GM19324 (cell line): ENCODE measurements at regions not wholly inside any gene's neighbourhood (a gene's known extent, or its start where the extent isn't known, plus 50 kb on each side); places are given as distances from the start of the nearest gene placed in this dataset.
"Not testable (repeated sequence)": the region's sequence is repeated elsewhere in the genome, so short reads cannot be mapped to it uniquely, and the experiment has no call there.

Experiments
- ATAC-seq: cut with Tn5 transposase; IDR thresholded peaks from one replicate; pipeline ENCODE4 v1.9.1; 2021; ENCODE audit warnings: mild to moderate bottlenecking, moderate library complexity; ENCODE audit not compliant: unreplicated experiment, low FRiP score

GRCh38 chr10:53547364-53547763 lies 774.8 kb upstream of the MBL2 start:
- ATAC-seq, result no peak

- no peak for ATAC-seq
Observed at GRCh38 chr10:53543410-53543809, 770.8 kb upstream of the MBL2 start.

GRCh38 chr10:53537508-53537907 lies 764.9 kb upstream of the MBL2 start:
- no peak for ATAC-seq

GRCh38 chr10:53536322-53536721 lies 763.7 kb upstream of the MBL2 start:
- no peak for ATAC-seq

- ATAC-seq, result no peak
Observed at GRCh38 chr10:53534428-53534827, 761.8 kb upstream of the MBL2 start.

GRCh38 chr10:53528974-53529373 lies 756.4 kb upstream of the MBL2 start:
- ATAC-seq, result no peak

GRCh38 chr10:53521046-53521445 lies 748.5 kb upstream of the MBL2 start:
- ATAC-seq, result no peak

- no peak for ATAC-seq
Observed at GRCh38 chr10:53508197-53508596, 735.6 kb upstream of the MBL2 start.

GRCh38 chr10:53504492-53504891 lies 731.9 kb upstream of the MBL2 start:
- not testable (repeated sequence) for ATAC-seq

- ATAC-seq, result no peak
Observed at GRCh38 chr10:53491774-53492173, 719.2 kb upstream of the MBL2 start.

- ATAC-seq, result no peak
Observed at GRCh38 chr10:53490553-53490952, 718.0 kb upstream of the MBL2 start.

GRCh38 chr10:53489335-53490182 lies 717.0 kb upstream of the MBL2 start:
- ATAC-seq, result no peak

- ATAC-seq, result no peak
Observed at GRCh38 chr10:53487019-53487983, 714.7 kb upstream of the MBL2 start.

GRCh38 chr10:53485422-53485821 lies 712.8 kb upstream of the MBL2 start:
- ATAC-seq, result not testable (repeated sequence)

GRCh38 chr10:53479365-53479764 lies 706.8 kb upstream of the MBL2 start:
- no peak for ATAC-seq

- no peak for ATAC-seq
Observed at GRCh38 chr10:53477313-53477675, 704.7 kb upstream of the MBL2 start.

GRCh38 chr10:53476650-53477312 lies 704.2 kb upstream of the MBL2 start:
- no peak for ATAC-seq

- no peak for ATAC-seq
Observed at GRCh38 chr10:53469383-53469782, 696.8 kb upstream of the MBL2 start.

- no peak for ATAC-seq
Observed at GRCh38 chr10:53463539-53463938, 691.0 kb upstream of the MBL2 start.

- ATAC-seq, result no peak
Observed at GRCh38 chr10:53458007-53458406, 685.4 kb upstream of the MBL2 start.

- ATAC-seq, result no peak
Observed at GRCh38 chr10:53453196-53453595, 680.6 kb upstream of the MBL2 start.
